Stomach (tissue), 4 donors: ENCODE measurements at regions not wholly inside any gene's neighbourhood (a gene's known extent, or its start where the extent isn't known, plus 50 kb on each side); places are given as distances from the start of the nearest gene placed in this dataset.

Experiments
- POLR2A ChIP-seq, 4 donors: fragments of 450-650 bp; IDR thresholded peaks; one replicate each; pipeline ENCODE4 v1.6.1; 2016; ENCODE audit warnings: antibody characterized with exemption in 4 of 4, control low read depth in 2 of 4, mild to moderate bottlenecking in 1 of 4, moderate library complexity in 1 of 4
- POLR2AphosphoS5 ChIP-seq, 3 donors: sonication (generic); formaldehyde crosslinking; IDR thresholded peaks; one replicate each; pipeline ENCODE4 v1.6.1; 2016; ENCODE audit warnings: antibody characterized with exemption in 3 of 3
- TF ChIP-seq, protein P1 (sequence below), 7 experiments: fragments of 450-650 bp in 4 of 7; fragments of 200-600 bp in 3 of 7; sonication (generic) in 3 of 7; IDR thresholded peaks; one replicate each; pipeline ENCODE4 v1.5.1; 2016 to 2019; ENCODE audit warnings: antibody characterized with exemption in 7 of 7, control low read depth in 2 of 7, mild to moderate bottlenecking in 1 of 7

DNA sequence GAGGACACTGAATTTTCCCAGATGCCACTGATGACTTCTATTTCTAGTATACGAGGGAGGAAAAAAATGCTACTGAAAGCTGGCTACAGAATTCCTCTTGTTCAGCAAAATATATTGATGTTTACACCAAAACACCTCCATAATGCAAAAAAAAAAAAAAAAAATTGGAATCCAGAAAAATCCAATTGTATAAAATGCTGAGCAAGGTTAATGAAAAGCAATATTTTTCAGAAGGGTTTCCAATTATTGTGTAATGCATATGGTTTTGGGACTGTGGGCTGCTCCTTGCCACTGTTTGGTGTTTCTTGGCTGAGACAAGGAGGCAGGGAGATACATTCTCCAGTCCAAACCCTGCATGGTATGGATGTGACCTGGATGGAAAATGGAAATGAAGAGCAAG, 83.8 kb downstream of the LSM5 start:
- TF ChIP-seq, protein P1, sequence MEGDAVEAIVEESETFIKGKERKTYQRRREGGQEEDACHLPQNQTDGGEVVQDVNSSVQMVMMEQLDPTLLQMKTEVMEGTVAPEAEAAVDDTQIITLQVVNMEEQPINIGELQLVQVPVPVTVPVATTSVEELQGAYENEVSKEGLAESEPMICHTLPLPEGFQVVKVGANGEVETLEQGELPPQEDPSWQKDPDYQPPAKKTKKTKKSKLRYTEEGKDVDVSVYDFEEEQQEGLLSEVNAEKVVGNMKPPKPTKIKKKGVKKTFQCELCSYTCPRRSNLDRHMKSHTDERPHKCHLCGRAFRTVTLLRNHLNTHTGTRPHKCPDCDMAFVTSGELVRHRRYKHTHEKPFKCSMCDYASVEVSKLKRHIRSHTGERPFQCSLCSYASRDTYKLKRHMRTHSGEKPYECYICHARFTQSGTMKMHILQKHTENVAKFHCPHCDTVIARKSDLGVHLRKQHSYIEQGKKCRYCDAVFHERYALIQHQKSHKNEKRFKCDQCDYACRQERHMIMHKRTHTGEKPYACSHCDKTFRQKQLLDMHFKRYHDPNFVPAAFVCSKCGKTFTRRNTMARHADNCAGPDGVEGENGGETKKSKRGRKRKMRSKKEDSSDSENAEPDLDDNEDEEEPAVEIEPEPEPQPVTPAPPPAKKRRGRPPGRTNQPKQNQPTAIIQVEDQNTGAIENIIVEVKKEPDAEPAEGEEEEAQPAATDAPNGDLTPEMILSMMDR (IDR thresholded peaks at IDR 0.05): no peak
- no peak for TF ChIP-seq POLR2AphosphoS5 (IDR thresholded peaks at IDR 0.05)
- TF ChIP-seq POLR2A (IDR thresholded peaks at IDR 0.05): no peak
